Choroid plexus epithelial cell (primary cell): ENCODE measurements at regions not wholly inside any gene's neighbourhood (a gene's known extent, or its start where the extent isn't known, plus 50 kb on each side); places are given as distances from the start of the nearest gene placed in this dataset.

ENCODE experiments used
- DNase-seq: peaks from one replicate; pipeline ENCODE4 v3.0.0-alpha.2; 2010; ENCODE audit warnings: low read depth
- H3K4me3 ChIP-seq: 2 replicates; pipeline ENCODE4 v1.5.1; 2011; ENCODE audit warnings: low read depth, mild to moderate bottlenecking, control low read depth, low read length, moderate library complexity
- CTCF ChIP-seq: conservative IDR thresholded peaks from 2 replicates; pipeline ENCODE4 v1.5.1; 2011; ENCODE audit warnings: low read depth, mild to moderate bottlenecking, control low read depth, inconsistent platforms, low read length, moderate library complexity

- no peak for DNase-seq
- no peak overlapping the region for H3K4me3 ChIP-seq
- TF ChIP-seq CTCF, result no peak
Measured at GRCh38 chr2:22336414-22336813, 1048.6 kb upstream of the KLHL29 start.

- no peak for DNase-seq
- H3K4me3 ChIP-seq, result no peak overlapping the region
- TF ChIP-seq CTCF, result no peak
Measured at GRCh38 chr2:22340716-22341115, 1044.3 kb upstream of the KLHL29 start.

GRCh38 chr2:22347306-22347705 lies 1037.7 kb upstream of the KLHL29 start:
- DNase-seq, result no peak
- TF ChIP-seq CTCF, result no peak
- no peak overlapping the region for H3K4me3 ChIP-seq

GRCh38 chr2:22350621-22351020 lies 1034.4 kb upstream of the KLHL29 start:
- TF ChIP-seq CTCF, result no peak
- DNase-seq, result no peak
- no peak overlapping the region for H3K4me3 ChIP-seq

- no peak overlapping the region for H3K4me3 ChIP-seq
- peak; percentile 4 for DNase-seq
- peak; percentile 64 for TF ChIP-seq CTCF
Measured at GRCh38 chr2:22355816-22356433, 1029.1 kb upstream of the KLHL29 start.

GRCh38 chr2:22359071-22359672 lies 1025.8 kb upstream of the KLHL29 start:
- no peak for TF ChIP-seq CTCF
- no peak for DNase-seq
- H3K4me3 ChIP-seq, result no peak overlapping the region
